Renal cortex interstitium (tissue), 11 donors: ENCODE measurements at regions not wholly inside any gene's neighbourhood (a gene's known extent, or its start where the extent isn't known, plus 50 kb on each side); places are given as distances from the start of the nearest gene placed in this dataset.
A peak's percentile ranks its signal among the peaks of the same experiment; 100 is the strongest.
"Not testable (repeated sequence)": the region's sequence is repeated elsewhere in the genome, so short reads cannot be mapped to it uniquely, and the experiment has no call there.

Experiments used
- DNase-seq, 11 donors: peaks; one replicate each; pipeline ENCODE4 v3.0.0-alpha.2; 2013; ENCODE audit warnings: low read depth in 9 of 11, low spot score in 4 of 11; ENCODE audit errors: extremely low read depth in 1 of 11

GRCh38 chr20:53786445-53787267, 193.0 kb upstream of the ZNF217 start:
- no peak for DNase-seq

- no peak for DNase-seq
Observed at GRCh38 chr20:53786071-53786444, 192.4 kb upstream of the ZNF217 start.

GRCh38 chr20:53785320-53785719, 191.7 kb upstream of the ZNF217 start:
- DNase-seq, result no peak

GRCh38 chr20:53783768-53784167, 190.1 kb upstream of the ZNF217 start:
- DNase-seq, result no peak

GRCh38 chr20:53782612-53783246, 189.1 kb upstream of the ZNF217 start:
- DNase-seq, result no peak

GRCh38 chr20:53779822-53780221, 186.2 kb upstream of the ZNF217 start:
- DNase-seq, result no peak

- DNase-seq, result no peak
Observed at GRCh38 chr20:53778736-53779135, 185.1 kb upstream of the ZNF217 start.

- DNase-seq, result no peak
Observed at GRCh38 chr20:53778041-53778516, 184.4 kb upstream of the ZNF217 start.

- DNase-seq, result not testable (repeated sequence)
Observed at GRCh38 chr20:53777402-53777801, 183.8 kb upstream of the ZNF217 start.

GRCh38 chr20:53776858-53777257, 183.2 kb upstream of the ZNF217 start:
- DNase-seq, result no peak

- DNase-seq, result no peak
Observed at GRCh38 chr20:53774461-53775203, 181.0 kb upstream of the ZNF217 start.

- DNase-seq, result no peak
Observed at GRCh38 chr20:53773792-53774401, 180.3 kb upstream of the ZNF217 start.

GRCh38 chr20:53773066-53773791, 179.6 kb upstream of the ZNF217 start:
- not testable (repeated sequence) for DNase-seq

- no peak for DNase-seq
Observed at GRCh38 chr20:53769041-53769440, 175.4 kb upstream of the ZNF217 start.

GRCh38 chr20:53768329-53768728, 174.7 kb upstream of the ZNF217 start:
- DNase-seq, result no peak

- DNase-seq, result no peak
Observed at GRCh38 chr20:53767206-53767930, 173.7 kb upstream of the ZNF217 start.

GRCh38 chr20:53764415-53764800, 170.8 kb upstream of the ZNF217 start:
- DNase-seq, result no peak

GRCh38 chr20:53763707-53764414, 170.2 kb upstream of the ZNF217 start:
- peak in 5 of 11 donors; percentile 28 to 63 (median 49) for DNase-seq
